ENCODE measurements at regions not wholly inside any gene's neighbourhood (a gene's known extent, or its start where the extent isn't known, plus 50 kb on each side); places are given as distances from the start of the nearest gene placed in this dataset.

DNA sequence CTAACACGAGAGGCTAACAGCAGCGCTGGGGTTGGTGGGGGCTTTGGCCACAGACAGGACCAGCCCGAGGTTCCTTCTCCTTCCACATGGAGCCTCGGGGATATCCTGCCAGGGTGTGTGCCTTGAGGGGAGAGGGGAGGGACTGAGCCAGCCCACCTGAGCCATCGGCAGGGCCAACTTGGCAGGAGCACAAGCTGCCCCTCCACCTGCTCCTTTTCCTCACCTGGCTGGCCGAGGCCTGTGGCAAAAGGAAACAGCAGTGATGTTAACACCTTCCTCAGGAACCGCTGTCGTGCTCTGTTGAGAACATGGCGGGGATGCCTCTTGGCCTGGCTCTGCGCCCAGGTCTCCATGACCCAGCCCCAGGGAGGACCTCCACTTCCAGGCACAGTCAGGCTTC lies 255.1 kb upstream of the PPP2R2D start:
- H3K4me1 ChIP-seq (ENCODE audit: control insufficient read depth, insufficient read depth, low read length): no peaks in the 10 kb centered on the region
- H3K4me3 ChIP-seq (ENCODE audit: low read length): no peak overlapping the region
- no peak overlapping the region for H3K9ac ChIP-seq (ENCODE audit: low read length)
- no peak overlapping the region for H3K27ac ChIP-seq (ENCODE audit: low read depth, low read length)
- H3K36me3 ChIP-seq (ENCODE audit: control insufficient read depth, insufficient read depth, low read length): no peaks in the 10 kb centered on the region
- no peaks in the 10 kb centered on the region for H3K27me3 ChIP-seq (ENCODE audit: control insufficient read depth, insufficient read depth, low read length)

DNA sequence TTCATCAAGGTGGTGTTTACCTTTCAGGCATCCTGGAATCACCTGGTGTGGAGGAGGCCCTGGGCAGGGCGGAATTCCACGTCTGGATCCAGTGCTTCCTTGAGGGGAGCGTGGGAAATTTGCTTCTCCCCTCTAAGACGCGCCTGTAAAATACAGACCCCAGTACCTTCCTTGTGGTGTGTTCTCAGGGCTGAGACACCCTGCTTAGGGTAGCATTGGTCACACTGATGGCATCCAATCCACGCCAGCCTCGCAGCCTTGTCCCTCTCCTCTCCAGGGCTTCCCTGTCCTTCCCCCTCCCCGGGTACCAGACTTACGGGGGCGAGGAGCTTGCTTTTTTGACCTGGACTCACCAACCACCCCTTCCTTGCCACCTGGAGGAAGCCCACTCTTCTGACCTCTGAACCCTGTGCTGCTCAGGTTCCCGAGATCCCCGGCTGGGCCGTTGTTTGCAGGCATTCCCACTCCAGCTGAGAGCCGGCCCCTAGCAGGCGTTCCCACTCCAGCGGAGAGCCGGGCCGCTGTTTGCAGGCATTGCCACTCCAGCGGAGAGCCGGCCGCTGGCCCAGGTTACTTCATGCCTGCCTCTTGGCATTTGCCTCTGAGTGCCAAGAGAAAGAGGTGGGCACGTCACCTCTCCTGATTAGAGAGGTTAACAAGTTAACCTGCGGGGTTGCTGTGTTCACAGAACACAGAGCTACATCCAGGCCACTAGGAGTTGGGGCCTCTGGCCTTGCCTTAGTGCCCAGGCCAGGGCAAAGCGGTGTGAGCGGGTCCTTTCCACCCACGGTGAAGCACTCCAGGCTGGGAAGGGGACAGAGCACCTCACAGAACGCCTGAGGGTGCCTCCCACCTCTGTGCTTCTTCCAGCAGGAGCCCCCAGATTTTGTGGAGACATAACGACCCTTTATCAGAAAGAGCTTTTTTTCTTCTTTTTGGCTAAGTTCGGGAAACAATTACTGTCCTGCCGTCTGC lies 254.0 kb upstream of the PPP2R2D start:
- Histone ChIP-seq H3K27me3 (ENCODE audit: control insufficient read depth, insufficient read depth, low read length) (no peaks in the 10 kb centered on the region), H3K27ac (ENCODE audit: low read depth, low read length) (no peak overlapping the region), H3K36me3 (ENCODE audit: control insufficient read depth, insufficient read depth, low read length) (no peaks in the 10 kb centered on the region), H3K9ac (ENCODE audit: low read length) (no peak overlapping the region), H3K4me1 (ENCODE audit: control insufficient read depth, insufficient read depth, low read length) (no peaks in the 10 kb centered on the region), H3K4me3 (ENCODE audit: low read length) (no peak overlapping the region)

DNA sequence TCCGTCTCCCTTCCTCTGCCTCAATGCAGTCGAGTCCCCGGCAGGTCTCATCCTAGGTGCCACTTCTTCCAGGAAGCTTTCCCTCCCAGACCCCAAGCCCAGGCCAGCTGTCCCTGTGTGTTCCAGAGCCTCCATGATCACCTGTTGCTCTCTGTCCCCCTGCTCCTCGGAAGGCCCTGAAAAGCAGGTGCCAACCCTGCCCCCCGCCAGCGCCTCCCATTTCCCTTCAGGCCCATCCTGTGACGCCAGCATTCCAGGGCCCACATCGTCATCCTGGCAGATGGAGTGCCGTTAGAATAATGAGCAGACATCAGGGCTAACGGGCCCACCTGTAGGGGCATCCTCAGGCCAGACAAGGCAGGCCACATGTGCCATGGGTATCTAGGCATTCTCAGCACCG lies 253.0 kb upstream of the PPP2R2D start:
- H3K27me3 ChIP-seq (ENCODE audit: control insufficient read depth, insufficient read depth, low read length): no peaks in the 10 kb centered on the region
- no peaks in the 10 kb centered on the region for H3K4me1 ChIP-seq (ENCODE audit: control insufficient read depth, insufficient read depth, low read length)
- no peak overlapping the region for H3K9ac ChIP-seq (ENCODE audit: low read length)
- no peak overlapping the region for H3K27ac ChIP-seq (ENCODE audit: low read depth, low read length)
- no peak overlapping the region for H3K4me3 ChIP-seq (ENCODE audit: low read length)
- H3K36me3 ChIP-seq (ENCODE audit: control insufficient read depth, insufficient read depth, low read length): no peaks in the 10 kb centered on the region

DNA sequence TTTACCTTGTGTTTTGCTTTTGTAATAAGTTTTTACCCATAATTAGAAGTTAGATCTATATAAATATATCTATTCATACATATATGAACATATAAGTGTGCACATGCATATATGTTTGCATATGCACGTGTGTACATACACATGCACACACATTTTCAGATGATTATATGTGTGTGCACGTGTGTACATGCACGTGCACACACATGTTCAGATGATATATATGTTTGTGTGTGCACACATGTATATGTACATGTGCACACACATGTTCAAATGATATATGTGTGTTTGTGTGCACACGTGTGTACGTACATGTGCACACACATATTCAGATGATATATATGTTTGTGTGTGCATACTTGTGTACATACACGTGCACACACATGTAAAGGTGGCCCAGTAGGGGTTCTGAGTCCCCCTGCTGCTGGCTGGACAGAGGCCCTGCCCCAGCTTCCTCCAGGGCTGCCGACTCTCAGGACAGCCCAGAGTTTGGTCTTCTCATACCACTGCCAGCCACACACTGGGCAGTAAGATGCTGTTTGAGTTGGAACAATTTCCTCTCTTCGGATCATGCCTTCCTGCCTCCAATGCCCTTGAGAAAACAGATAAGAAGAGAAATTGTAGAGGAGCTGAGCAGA lies 252.3 kb upstream of the PPP2R2D start:
- no peak overlapping the region for H3K27ac ChIP-seq (ENCODE audit: low read depth, low read length)
- H3K36me3 ChIP-seq (ENCODE audit: control insufficient read depth, insufficient read depth, low read length): no peaks in the 10 kb centered on the region
- no peak overlapping the region for H3K4me3 ChIP-seq (ENCODE audit: low read length)
- no peak overlapping the region for H3K9ac ChIP-seq (ENCODE audit: low read length)
- H3K27me3 ChIP-seq (ENCODE audit: control insufficient read depth, insufficient read depth, low read length): no peaks in the 10 kb centered on the region
- no peaks in the 10 kb centered on the region for H3K4me1 ChIP-seq (ENCODE audit: control insufficient read depth, insufficient read depth, low read length)

DNA sequence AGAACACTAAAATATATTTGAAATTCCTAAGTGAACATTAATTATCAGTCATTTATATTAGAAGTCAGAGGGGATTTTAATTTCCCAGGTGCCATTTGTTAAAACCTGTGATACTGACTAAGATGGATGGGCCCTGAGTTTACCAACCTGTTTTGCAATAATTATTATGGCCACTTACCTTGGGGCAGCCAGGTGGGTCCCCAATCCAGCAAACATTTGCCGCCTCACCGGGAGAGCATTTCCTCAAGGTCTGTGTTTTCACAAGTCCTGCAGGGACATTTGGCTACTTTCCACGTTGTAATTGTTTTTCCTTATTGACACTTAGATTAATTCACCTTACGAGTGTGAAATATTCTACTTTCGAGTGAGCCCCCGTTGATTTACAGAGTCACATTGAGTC lies 251.2 kb upstream of the PPP2R2D start:
- Histone ChIP-seq H3K9ac (ENCODE audit: low read length) (no peak overlapping the region), H3K27me3 (ENCODE audit: control insufficient read depth, insufficient read depth, low read length) (no peaks in the 10 kb centered on the region), H3K27ac (ENCODE audit: low read depth, low read length) (no peak overlapping the region), H3K36me3 (ENCODE audit: control insufficient read depth, insufficient read depth, low read length) (no peaks in the 10 kb centered on the region), H3K4me1 (ENCODE audit: control insufficient read depth, insufficient read depth, low read length) (no peaks in the 10 kb centered on the region), H3K4me3 (ENCODE audit: low read length) (no peak overlapping the region)

DNA sequence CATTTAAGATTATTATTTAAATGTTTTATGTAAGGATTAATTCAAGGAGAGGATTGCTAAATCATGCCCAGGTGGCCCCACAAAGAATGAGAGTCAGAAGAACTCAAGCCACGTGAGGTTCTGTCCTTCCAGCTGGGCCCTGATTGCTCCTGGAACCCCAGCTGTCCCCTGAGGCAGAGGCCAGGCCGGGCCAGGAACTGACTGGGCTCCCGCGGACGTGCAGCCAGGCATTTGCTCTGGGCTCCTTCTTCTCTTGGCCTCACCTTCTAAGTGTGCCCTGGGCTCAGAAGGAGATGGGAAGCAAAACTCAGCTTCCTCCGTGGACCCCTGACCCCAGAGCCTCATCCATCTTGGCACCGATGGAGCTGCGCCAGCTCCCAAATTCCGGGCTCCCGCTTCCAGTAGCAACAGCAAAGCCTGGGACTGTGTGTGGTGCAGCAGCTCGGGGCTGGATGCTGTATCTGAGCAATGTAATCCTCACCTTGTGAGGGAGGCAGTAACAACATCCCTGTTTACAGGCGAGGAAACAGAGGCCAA lies 250.6 kb upstream of the PPP2R2D start:
- Histone ChIP-seq H3K4me3 (ENCODE audit: low read length) (no peak overlapping the region), H3K27ac (ENCODE audit: low read depth, low read length) (no peak overlapping the region), H3K4me1 (ENCODE audit: control insufficient read depth, insufficient read depth, low read length) (no peaks in the 10 kb centered on the region), H3K27me3 (ENCODE audit: control insufficient read depth, insufficient read depth, low read length) (no peaks in the 10 kb centered on the region), H3K9ac (ENCODE audit: low read length) (no peak overlapping the region), H3K36me3 (ENCODE audit: control insufficient read depth, insufficient read depth, low read length) (no peaks in the 10 kb centered on the region)

DNA sequence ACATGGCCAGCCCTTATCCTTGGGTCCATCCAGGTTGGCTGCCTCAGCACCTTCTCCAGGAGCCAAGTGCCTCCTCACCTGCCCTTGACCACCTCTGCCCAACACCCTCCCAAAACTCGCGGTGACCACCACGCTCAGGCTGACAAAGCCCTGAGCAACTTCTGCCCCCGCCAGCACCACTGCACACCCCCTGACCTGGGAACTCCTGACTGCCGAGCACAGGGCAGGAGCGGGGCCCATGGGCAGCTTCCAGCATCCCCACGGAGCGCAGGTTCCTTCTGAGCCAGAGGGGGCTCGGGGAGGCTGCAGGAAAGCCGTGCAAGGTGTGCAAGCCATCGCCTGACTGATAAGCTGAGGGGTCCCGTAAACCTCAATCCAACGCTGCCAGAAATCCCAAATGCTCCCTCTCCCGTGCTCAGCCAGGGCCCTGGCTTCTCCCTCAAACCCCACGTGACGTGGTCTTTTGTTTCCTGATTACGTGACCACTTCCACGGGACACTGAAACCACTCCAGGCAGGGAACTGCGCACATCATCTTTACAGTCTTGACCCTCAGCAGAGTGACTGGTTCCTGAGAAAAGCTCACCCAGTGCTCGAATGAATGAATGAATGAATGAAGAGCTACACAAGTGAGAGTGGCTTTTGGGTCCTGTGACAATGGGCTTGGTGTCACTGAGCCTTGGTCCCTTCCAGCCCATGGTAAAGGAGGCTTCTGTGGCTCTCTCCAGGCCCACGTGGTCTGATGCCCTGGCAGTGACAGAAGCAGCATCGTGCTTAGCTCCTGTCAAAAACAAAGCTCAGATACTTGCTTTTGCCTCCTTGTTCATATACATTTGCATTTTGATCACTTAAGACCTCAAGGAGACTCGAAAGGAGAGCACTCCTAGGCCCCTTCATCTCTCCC lies 249.8 kb upstream of the PPP2R2D start:
- no peaks in the 10 kb centered on the region for H3K27me3 ChIP-seq (ENCODE audit: control insufficient read depth, insufficient read depth, low read length)
- no peak overlapping the region for H3K4me3 ChIP-seq (ENCODE audit: low read length)
- H3K9ac ChIP-seq (ENCODE audit: low read length): no peak overlapping the region
- H3K36me3 ChIP-seq (ENCODE audit: control insufficient read depth, insufficient read depth, low read length): no peaks in the 10 kb centered on the region
- no peak overlapping the region for H3K27ac ChIP-seq (ENCODE audit: low read depth, low read length)
- H3K4me1 ChIP-seq (ENCODE audit: control insufficient read depth, insufficient read depth, low read length): no peaks in the 10 kb centered on the region

DNA sequence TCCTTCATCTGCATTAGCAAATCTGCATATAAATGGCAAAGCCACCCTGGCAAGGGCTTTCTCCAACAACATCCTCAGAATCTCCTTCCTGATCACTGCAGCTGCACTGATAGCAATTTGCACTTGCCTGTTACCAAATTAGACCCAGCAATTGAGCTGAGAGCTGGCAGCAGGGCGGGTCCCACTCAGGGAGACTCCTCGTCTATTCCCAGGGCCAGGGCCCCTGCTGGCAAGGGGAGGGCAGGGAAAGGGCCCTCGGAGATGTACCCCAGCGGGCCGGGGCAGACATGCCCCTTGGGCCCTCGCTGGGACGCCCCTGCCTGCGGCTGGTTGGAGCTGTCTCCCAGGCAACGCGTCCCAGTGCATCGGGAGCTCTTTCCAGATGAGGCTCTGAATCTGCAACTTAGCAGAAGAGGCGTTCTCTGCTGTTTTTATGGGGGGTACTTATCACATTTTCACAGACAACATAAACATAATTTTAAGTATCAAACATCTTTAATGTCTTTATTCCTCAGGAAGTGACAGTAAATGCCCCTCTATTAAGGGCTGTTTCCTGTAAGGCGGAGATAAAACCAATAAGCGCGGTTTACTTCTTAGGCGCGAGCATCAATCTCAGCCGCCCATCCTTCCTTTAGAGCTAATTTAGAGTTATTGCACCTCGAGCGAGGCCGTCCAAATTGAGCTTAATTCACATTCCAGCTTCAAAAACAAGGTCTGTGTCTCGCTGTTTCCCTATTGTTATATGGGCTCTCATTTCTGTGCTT lies 249.0 kb upstream of the PPP2R2D start:
- H3K27ac ChIP-seq (ENCODE audit: low read depth, low read length): no peak overlapping the region
- H3K36me3 ChIP-seq (ENCODE audit: control insufficient read depth, insufficient read depth, low read length): no peaks in the 10 kb centered on the region
- no peak overlapping the region for H3K4me3 ChIP-seq (ENCODE audit: low read length)
- H3K4me1 ChIP-seq (ENCODE audit: control insufficient read depth, insufficient read depth, low read length): no peaks in the 10 kb centered on the region
- H3K27me3 ChIP-seq (ENCODE audit: control insufficient read depth, insufficient read depth, low read length): no peaks in the 10 kb centered on the region
- H3K9ac ChIP-seq (ENCODE audit: low read length): no peak overlapping the region

DNA sequence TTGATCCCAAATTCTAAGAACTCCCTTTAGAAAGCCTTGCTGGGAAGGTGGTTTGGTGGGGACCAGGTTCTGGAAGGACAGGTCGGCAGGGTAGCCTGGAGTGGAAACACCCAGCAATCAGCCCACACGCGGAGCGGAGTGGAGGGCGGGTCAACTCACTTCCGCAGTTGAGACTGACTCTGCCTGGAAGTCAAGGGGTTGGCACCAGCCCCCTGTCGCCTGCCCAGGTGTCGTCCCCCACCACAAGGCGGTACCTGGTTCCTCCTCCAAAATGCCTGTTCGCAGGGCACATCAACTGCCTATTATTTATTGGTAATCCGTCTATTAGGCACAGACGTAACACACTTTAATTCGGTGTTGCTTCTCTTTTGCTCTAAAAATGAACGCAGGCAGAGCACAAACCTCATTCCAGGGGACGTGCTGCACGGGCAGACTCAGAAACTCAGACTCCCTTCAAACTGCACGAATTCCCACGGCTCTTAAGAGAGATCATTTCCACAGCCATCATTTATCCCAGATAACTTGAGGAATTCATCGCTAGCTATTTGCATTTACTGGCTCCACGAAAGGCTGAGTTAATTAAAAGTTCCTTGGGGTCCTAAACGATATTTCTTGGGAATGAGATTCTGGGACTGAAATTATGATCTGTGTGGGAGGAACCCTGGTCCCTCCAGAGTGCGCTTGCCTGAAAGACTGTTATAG lies 248.2 kb upstream of the PPP2R2D start:
- Histone ChIP-seq H3K36me3 (ENCODE audit: control insufficient read depth, insufficient read depth, low read length) (no peaks in the 10 kb centered on the region), H3K27me3 (ENCODE audit: control insufficient read depth, insufficient read depth, low read length) (no peaks in the 10 kb centered on the region), H3K9ac (ENCODE audit: low read length) (no peak overlapping the region), H3K4me3 (ENCODE audit: low read length) (no peak overlapping the region), H3K4me1 (ENCODE audit: control insufficient read depth, insufficient read depth, low read length) (no peaks in the 10 kb centered on the region), H3K27ac (ENCODE audit: low read depth, low read length) (no peak overlapping the region)

DNA sequence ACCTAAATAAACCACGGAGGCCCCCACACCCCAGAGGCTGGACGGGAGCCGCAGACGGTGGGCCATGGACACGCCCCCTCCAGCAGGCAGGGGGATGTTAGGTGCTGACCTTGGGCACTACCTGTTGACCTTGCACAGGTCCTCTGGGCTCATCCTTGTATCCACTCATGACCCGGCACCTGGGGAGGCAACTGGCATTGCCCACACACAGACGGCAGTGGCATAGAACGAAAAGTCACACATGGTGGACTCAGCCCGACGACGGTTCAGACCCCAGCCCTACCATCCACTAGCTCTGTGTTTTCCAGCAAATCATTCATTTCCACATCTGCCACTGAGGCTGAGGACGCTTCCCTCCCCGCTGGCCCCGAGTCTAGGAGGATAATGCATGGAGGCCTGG lies 247.7 kb upstream of the PPP2R2D start:
- Histone ChIP-seq H3K4me1 (ENCODE audit: control insufficient read depth, insufficient read depth, low read length) (no peaks in the 10 kb centered on the region), H3K36me3 (ENCODE audit: control insufficient read depth, insufficient read depth, low read length) (no peaks in the 10 kb centered on the region), H3K9ac (ENCODE audit: low read length) (no peak overlapping the region), H3K27me3 (ENCODE audit: control insufficient read depth, insufficient read depth, low read length) (no peaks in the 10 kb centered on the region), H3K4me3 (ENCODE audit: low read length) (no peak overlapping the region), H3K27ac (ENCODE audit: low read depth, low read length) (no peak overlapping the region)

All from rectal smooth muscle tissue (tissue), 1 donor.